Heart left ventricle (tissue), 13 donors: ENCODE measurements at regions not wholly inside any gene's neighbourhood (a gene's known extent, or its start where the extent isn't known, plus 50 kb on each side); places are given as distances from the start of the nearest gene placed in this dataset.

ENCODE experiments used
- POLR2A ChIP-seq, 2 donors: fragments of 450-650 bp; IDR thresholded peaks; one replicate each; pipeline ENCODE4 v1.6.1; 2017; ENCODE audit warnings: antibody characterized with exemption in 2 of 2, mild to moderate bottlenecking in 2 of 2, moderate library complexity in 2 of 2
- TF ChIP-seq, protein P1 (sequence below), 12 donors: fragments of 200-600 bp; sonication (generic) in 4 of 12; IDR thresholded peaks; one replicate each; pipeline versions ENCODE4 v1.5.0 to v1.8.0; 2018 to 2022; ENCODE audit warnings: antibody characterized with exemption in 12 of 12, mild to moderate bottlenecking in 5 of 12
- donor health status: ischemic (EF 13 %, LVEDD 7.1; RV severe dilation, severe dysfunction).
- donor health status: DM: no; HTN: yes; CAD: no.
- donor health status: DM: no; HTN: no; CAD: no.
- donor health status: ischemic (EF 25% LVEDD 6.9; RV normal size, moderate dysfunction).
- donor health status: ischemic (EF 25% LVEDD 5.7; RV mildly dilated, moderate dysfunction).
- donor health status: ischemic (EF 35%, LVEDD 5.7; RV mildly dilated, moderate dysfunction).
- donor health status: nonischemic (EF 11% LVEDD 7.7; RV severe dilation, severe dysfunction).
- donor health status: DM: yes; HTN: yes; CAD: no.
- donor health status: PGD.
- donor health status: ischemic (EF 29% LVEDD 5.4; RV normal size, mild dysfunction).
- donor health status: nonischemic (EF 23%, LVEDD 6.1; RV moderate dilation, normal function).

GRCh38 chr4:36553453-36553852 lies 272.0 kb downstream of the DTHD1 start:
- TF ChIP-seq, protein P1, sequence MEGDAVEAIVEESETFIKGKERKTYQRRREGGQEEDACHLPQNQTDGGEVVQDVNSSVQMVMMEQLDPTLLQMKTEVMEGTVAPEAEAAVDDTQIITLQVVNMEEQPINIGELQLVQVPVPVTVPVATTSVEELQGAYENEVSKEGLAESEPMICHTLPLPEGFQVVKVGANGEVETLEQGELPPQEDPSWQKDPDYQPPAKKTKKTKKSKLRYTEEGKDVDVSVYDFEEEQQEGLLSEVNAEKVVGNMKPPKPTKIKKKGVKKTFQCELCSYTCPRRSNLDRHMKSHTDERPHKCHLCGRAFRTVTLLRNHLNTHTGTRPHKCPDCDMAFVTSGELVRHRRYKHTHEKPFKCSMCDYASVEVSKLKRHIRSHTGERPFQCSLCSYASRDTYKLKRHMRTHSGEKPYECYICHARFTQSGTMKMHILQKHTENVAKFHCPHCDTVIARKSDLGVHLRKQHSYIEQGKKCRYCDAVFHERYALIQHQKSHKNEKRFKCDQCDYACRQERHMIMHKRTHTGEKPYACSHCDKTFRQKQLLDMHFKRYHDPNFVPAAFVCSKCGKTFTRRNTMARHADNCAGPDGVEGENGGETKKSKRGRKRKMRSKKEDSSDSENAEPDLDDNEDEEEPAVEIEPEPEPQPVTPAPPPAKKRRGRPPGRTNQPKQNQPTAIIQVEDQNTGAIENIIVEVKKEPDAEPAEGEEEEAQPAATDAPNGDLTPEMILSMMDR (IDR thresholded peaks at IDR 0.05), result no peak
- no peak for TF ChIP-seq POLR2A (IDR thresholded peaks at IDR 0.05)
